ENCODE measurements at regions not wholly inside any gene's neighbourhood (a gene's known extent, or its start where the extent isn't known, plus 50 kb on each side); places are given as distances from the start of the nearest gene placed in this dataset.

DNA sequence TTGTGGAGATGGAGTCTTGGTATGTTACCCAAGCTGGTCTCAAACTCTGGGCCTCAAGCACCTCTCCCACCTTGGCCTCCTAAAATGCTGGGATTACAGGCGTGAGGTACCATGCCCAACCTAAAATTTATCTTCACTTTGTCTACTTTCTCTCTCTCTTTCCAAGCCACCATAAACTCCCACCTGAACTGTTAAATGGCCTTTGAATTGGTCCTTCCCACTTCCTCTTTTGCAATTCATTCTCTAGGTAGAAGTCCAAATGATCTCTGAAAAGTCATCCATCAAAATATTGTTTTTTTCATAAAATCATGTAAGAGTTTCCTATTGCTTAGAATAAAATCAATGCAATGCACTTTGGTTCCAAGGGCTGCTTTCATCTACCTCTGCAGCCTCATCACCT lies 90.1 kb upstream of the CELF2 start:
- 100% methylated on average over 1 of the region's 1 CpG for WGBS (ENCODE audit: insufficient coverage)
- DNase-seq (ENCODE audit: low read depth in 4 of 6, low spot score in 6 of 6) = no peak
- H3K4me1 ChIP-seq (ENCODE audit: control insufficient read depth, insufficient read depth, low read length) = no peaks in the 10 kb centered on the region
- H3K4me3 ChIP-seq (ENCODE audit: low read depth, low read length) = no peak overlapping the region
- no peak overlapping the region for H3K27ac ChIP-seq (ENCODE audit: low read depth, low read length)
- no peaks in the 10 kb centered on the region for H3K27me3 ChIP-seq (ENCODE audit: control insufficient read depth, insufficient read depth, low read length)
- H3K9me3 ChIP-seq (ENCODE audit: control insufficient read depth, insufficient read depth, low read length) = no peaks in the 10 kb centered on the region
- no peaks in the 10 kb centered on the region for H3K36me3 ChIP-seq (ENCODE audit: control insufficient read depth, insufficient read depth, low read length)

DNA sequence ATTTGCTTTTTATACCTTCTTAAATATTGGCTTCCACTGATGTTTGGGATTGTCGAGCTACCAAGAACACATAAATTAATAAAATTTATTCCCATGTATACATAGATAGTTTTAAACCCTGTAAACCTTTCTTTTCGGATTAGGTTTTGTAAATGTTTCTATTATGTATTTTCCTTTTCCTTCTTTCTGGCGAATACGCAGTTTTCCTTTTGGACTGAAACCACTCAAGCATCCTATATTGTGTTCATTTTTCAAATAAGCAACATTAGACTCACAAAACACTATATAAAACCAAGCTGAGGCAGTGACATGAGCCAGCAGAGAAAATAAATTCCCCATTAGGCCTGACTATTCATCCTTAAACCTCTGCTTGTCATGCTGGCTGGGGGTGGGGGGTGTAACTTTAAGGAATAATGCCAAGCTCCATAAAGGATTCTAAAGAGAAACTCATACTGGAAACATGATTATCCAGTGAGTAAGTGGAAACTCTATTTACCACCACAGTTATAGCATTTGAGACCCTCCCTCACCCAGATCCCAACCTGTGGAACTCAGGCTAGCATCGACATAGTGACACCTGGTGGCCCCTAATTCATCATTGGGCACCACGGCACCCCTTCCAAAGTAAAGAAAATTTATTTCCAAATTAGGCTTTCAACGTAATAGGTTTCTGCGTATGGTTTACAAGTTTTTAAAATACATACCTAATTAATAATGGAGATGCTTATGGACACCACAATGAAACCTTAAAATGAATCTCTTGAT lies 86.5 kb upstream of the CELF2 start:
- no peak overlapping the region for H3K4me3 ChIP-seq (ENCODE audit: low read depth, low read length)
- WGBS (ENCODE audit: insufficient coverage) = 40% methylated on average over 1 of the region's 8 CpGs
- H3K36me3 ChIP-seq (ENCODE audit: control insufficient read depth, insufficient read depth, low read length) = no peaks in the 10 kb centered on the region
- DNase-seq (ENCODE audit: low read depth in 4 of 6, low spot score in 6 of 6) = peak in 2 of 6 donors; percentile 35 to 53
- H3K9me3 ChIP-seq (ENCODE audit: control insufficient read depth, insufficient read depth, low read length) = no peaks in the 10 kb centered on the region
- H3K27me3 ChIP-seq (ENCODE audit: control insufficient read depth, insufficient read depth, low read length) = no peaks in the 10 kb centered on the region
- H3K27ac ChIP-seq (ENCODE audit: low read depth, low read length) = no peak overlapping the region
- no peaks in the 10 kb centered on the region for H3K4me1 ChIP-seq (ENCODE audit: control insufficient read depth, insufficient read depth, low read length)

DNA sequence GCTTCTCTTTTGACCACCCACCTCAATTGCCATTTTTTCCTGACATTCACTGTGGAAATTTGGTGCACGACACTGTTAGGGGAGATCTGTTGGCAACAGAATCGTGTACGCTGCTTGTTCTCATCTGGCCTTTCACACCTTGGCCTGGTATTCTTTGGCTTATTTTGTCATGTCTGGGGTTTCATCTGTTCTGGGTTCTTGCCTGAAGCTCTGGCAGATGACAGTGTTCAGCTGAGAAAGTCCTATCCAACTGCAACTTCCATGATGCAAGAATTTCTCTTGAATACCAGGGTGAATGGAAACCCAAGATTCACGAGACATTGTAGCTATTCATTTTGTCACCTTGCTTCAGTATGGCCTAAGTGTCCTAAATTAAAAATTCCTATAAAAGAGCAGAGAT lies 82.6 kb upstream of the CELF2 start:
- H3K27me3 ChIP-seq (ENCODE audit: control insufficient read depth, insufficient read depth, low read length) = no peaks in the 10 kb centered on the region
- no peak overlapping the region for H3K27ac ChIP-seq (ENCODE audit: low read depth, low read length)
- H3K4me3 ChIP-seq (ENCODE audit: low read depth, low read length) = no peak overlapping the region
- WGBS (ENCODE audit: insufficient coverage) = 100% methylated on average over 3 of the region's 4 CpGs
- DNase-seq (ENCODE audit: low read depth in 4 of 6, low spot score in 6 of 6) = no peak
- H3K4me1 ChIP-seq (ENCODE audit: control insufficient read depth, insufficient read depth, low read length) = no peaks in the 10 kb centered on the region
- no peaks in the 10 kb centered on the region for H3K36me3 ChIP-seq (ENCODE audit: control insufficient read depth, insufficient read depth, low read length)
- no peaks in the 10 kb centered on the region for H3K9me3 ChIP-seq (ENCODE audit: control insufficient read depth, insufficient read depth, low read length)

DNA sequence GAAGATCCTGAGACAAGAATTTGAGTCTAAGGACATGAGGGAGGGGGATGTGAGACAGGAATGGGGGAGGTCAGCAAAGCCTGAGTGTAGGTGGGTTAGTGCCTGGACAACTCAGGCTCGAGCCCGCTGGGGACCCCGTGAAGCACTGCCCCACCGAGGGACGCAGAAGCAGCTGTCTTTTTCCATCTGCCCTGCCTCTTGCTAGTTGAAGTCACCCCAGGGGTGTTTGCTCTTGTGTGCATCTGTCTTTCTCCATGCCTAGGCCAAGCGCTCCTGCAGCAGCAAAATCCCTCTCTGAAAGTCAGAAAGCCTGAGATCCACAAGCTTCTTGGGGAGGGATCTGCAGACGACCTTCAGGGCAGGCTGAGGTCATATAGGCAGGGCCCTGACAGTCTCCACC lies 79.0 kb upstream of the CELF2 start:
- 88% methylated on average over 7 of the region's 7 CpGs for WGBS (ENCODE audit: insufficient coverage)
- Histone ChIP-seq H3K4me3 (ENCODE audit: low read depth, low read length) (no peak overlapping the region), H3K27me3 (ENCODE audit: control insufficient read depth, insufficient read depth, low read length) (no peaks in the 10 kb centered on the region)

DNA sequence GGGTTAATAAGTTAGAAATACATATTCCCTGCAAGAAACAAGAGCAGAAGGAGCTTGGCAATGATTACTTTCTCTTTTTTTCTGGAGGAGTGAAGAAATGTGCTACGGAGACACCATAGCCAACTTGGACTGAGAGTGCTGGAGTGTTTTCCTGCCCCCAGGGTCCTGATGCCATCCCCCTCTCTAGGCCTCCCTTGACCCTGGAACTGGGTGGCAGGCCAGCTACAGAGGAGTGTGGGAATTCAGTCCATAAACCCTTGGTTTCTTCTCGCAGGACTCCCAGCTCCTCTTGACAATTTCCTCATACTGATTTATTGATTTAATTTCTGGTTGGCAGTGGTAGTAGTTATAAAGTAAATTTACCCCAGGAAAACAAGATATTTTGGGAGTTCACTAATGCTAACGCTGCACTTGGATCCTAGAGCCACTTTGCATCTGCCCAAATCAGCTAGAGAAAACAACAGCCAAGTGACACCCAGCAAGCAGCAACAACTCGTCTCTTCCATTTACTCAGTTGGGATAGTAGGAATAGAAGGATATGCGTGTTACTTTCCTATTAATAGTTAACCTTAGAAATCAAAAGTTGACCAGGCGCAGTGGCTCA lies 76.4 kb upstream of the CELF2 start:
- WGBS (ENCODE audit: insufficient coverage) = 40% methylated on average over 1 of the region's 6 CpGs
- DNase-seq (ENCODE audit: low read depth in 4 of 6, low spot score in 6 of 6) = peak in 2 of 6 donors; percentile 12 to 62
- no peaks in the 10 kb centered on the region for H3K36me3 ChIP-seq (ENCODE audit: control insufficient read depth, insufficient read depth, low read length)
- H3K4me3 ChIP-seq (ENCODE audit: low read depth, low read length) = no peak overlapping the region
- no peaks in the 10 kb centered on the region for H3K27me3 ChIP-seq (ENCODE audit: control insufficient read depth, insufficient read depth, low read length)
- H3K27ac ChIP-seq (ENCODE audit: low read depth, low read length) = no peak overlapping the region
- H3K4me1 ChIP-seq (ENCODE audit: control insufficient read depth, insufficient read depth, low read length) = no peaks in the 10 kb centered on the region
- H3K9me3 ChIP-seq (ENCODE audit: control insufficient read depth, insufficient read depth, low read length) = no peaks in the 10 kb centered on the region

More for the DNA sequence above, 79.0 kb upstream of the CELF2 start:
- Histone ChIP-seq H3K36me3 (ENCODE audit: control insufficient read depth, insufficient read depth, low read length) (no peaks in the 10 kb centered on the region), H3K4me1 (ENCODE audit: control insufficient read depth, insufficient read depth, low read length) (no peaks in the 10 kb centered on the region), H3K9me3 (ENCODE audit: control insufficient read depth, insufficient read depth, low read length) (no peaks in the 10 kb centered on the region), H3K27ac (ENCODE audit: low read depth, low read length) (no peak overlapping the region)
- no peak for DNase-seq (ENCODE audit: low read depth in 4 of 6, low spot score in 6 of 6)

DNA sequence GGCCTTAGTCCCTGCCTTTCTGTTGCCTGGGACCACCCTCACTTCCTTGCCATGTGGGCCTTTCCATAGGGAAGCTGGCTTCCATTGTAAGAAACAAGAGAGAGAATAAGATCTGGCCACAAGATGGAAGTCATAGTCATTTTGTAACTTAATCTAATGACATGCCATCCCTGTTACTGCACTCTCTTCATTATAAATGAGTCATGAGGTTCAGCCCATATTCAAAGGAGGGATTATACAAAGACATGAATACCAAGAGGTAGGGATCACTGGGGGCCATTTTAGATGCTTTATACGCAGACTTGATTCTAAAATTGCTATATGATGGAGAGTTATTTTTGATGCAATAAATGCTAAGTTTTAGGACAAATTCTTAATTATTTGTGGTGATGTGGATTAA lies 75.2 kb upstream of the CELF2 start:
- no peaks in the 10 kb centered on the region for H3K27me3 ChIP-seq (ENCODE audit: control insufficient read depth, insufficient read depth, low read length)
- no peak for DNase-seq (ENCODE audit: low read depth in 4 of 6, low spot score in 6 of 6)
- H3K4me3 ChIP-seq (ENCODE audit: low read depth, low read length) = no peak overlapping the region
- no peaks in the 10 kb centered on the region for H3K4me1 ChIP-seq (ENCODE audit: control insufficient read depth, insufficient read depth, low read length)
- H3K9me3 ChIP-seq (ENCODE audit: control insufficient read depth, insufficient read depth, low read length) = no peaks in the 10 kb centered on the region
- H3K36me3 ChIP-seq (ENCODE audit: control insufficient read depth, insufficient read depth, low read length) = no peaks in the 10 kb centered on the region
- no peak overlapping the region for H3K27ac ChIP-seq (ENCODE audit: low read depth, low read length)
- 88% methylated on average over 1 of the region's 1 CpG for WGBS (ENCODE audit: insufficient coverage)

DNA sequence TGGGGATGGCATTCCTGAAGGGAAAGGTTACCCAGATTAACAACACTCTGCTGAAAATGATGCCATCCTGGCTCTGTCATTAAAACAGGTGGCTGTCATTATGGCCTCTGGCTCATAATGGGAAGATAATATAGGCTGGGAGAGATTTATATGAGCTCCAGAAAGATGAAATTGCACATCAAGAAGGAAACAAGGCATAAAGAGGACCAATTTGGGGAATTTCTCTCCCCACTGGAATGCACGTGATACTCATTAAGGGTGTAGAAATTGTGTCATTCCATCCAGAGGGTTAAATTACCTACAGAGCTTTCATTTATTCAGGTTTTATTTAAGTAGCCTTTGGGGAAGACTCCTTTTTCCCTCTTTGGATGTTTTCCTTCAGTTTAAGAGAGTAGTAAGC lies 71.6 kb upstream of the CELF2 start:
- no peak overlapping the region for H3K27ac ChIP-seq (ENCODE audit: low read depth, low read length)
- WGBS (ENCODE audit: insufficient coverage) = no CpG with 5 or more reads among the region's 1 CpG
- peak in 1 of 6 donors; percentile 91 for DNase-seq (ENCODE audit: low read depth in 4 of 6, low spot score in 6 of 6)

DNA sequence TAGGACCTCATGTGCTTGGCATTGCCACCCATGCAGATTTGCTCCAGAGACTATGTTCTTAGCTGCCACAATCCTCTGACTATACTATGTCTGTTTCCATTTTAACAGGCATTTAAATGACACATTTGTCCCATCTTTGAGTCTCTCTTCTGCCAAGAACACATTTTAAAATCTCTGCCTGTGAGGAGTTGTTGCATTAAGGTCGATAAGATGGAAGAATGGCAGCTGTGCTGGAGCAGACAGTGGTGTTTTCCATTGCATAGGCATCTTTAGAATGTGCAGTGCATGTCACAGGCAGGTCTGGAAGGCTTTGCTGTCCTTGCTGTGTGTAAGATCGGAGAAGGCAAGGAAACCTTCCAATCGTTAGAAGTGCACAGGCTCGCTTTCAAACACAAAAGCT lies 70.9 kb upstream of the CELF2 start:
- Histone ChIP-seq H3K4me1 (ENCODE audit: control insufficient read depth, insufficient read depth, low read length) (no peaks in the 10 kb centered on the region), H3K27me3 (ENCODE audit: control insufficient read depth, insufficient read depth, low read length) (no peaks in the 10 kb centered on the region), H3K4me3 (ENCODE audit: low read depth, low read length) (no peak overlapping the region), H3K9me3 (ENCODE audit: control insufficient read depth, insufficient read depth, low read length) (no peaks in the 10 kb centered on the region), H3K36me3 (ENCODE audit: control insufficient read depth, insufficient read depth, low read length) (no peaks in the 10 kb centered on the region), H3K27ac (ENCODE audit: low read depth, low read length) (no peak overlapping the region)
- peak in 1 of 6 donors; percentile 53 for DNase-seq (ENCODE audit: low read depth in 4 of 6, low spot score in 6 of 6)
- 58% methylated on average over 4 of the region's 4 CpGs for WGBS (ENCODE audit: insufficient coverage)

More for the DNA sequence above, 71.6 kb upstream of the CELF2 start:
- Histone ChIP-seq H3K9me3 (ENCODE audit: control insufficient read depth, insufficient read depth, low read length) (no peaks in the 10 kb centered on the region), H3K36me3 (ENCODE audit: control insufficient read depth, insufficient read depth, low read length) (no peaks in the 10 kb centered on the region), H3K4me1 (ENCODE audit: control insufficient read depth, insufficient read depth, low read length) (no peaks in the 10 kb centered on the region), H3K4me3 (ENCODE audit: low read depth, low read length) (no peak overlapping the region), H3K27me3 (ENCODE audit: control insufficient read depth, insufficient read depth, low read length) (no peaks in the 10 kb centered on the region)

DNA sequence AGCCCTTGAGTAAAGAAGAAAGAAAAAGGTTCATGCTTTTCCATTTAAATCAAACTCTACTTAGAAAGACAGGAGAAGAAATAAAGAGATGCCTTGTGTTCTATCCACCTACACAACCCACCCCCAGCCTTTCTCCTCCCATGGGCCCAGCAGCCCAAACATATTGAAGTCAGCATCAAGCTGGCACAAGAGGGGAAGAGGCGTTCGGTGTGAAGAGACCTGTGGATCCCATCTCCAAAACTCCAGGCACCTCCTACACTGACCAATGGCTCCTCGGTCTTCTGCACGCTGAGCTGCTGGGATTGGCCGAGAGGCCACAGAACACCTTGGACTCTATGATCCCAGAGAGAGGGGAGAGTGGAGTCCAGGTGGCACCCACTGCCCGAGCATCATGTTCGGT lies 66.0 kb upstream of the CELF2 start:
- 100% methylated on average over 5 of the region's 7 CpGs for WGBS (ENCODE audit: insufficient coverage)
- DNase-seq (ENCODE audit: low read depth in 4 of 6, low spot score in 6 of 6) = no peak
- H3K27ac ChIP-seq (ENCODE audit: low read depth, low read length) = no peak overlapping the region

DNA sequence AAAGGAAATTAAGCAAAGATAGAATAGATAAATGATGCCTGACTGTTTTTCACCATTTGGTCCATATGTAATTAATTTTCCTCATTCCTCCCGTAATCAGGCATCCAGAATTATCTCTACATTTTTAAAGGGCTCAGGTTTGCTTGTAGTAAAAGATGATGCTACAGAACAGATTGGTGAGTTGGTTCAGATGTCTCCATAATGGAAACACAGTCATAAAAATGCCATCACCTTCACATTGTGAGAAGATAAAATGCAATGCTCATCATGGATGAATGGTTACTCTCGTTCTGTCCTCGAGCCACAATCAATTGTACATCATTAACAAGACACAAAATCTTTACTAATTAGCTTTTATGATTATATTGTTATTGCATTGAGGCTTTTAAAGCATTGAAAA lies 64.9 kb upstream of the CELF2 start:
- DNase-seq (ENCODE audit: low read depth in 4 of 6, low spot score in 6 of 6) = peak in 1 of 6 donors; percentile 63
- no peaks in the 10 kb centered on the region for H3K36me3 ChIP-seq (ENCODE audit: control insufficient read depth, insufficient read depth, low read length)
- no peak overlapping the region for H3K27ac ChIP-seq (ENCODE audit: low read depth, low read length)
- H3K9me3 ChIP-seq (ENCODE audit: control insufficient read depth, insufficient read depth, low read length) = no peaks in the 10 kb centered on the region
- H3K27me3 ChIP-seq (ENCODE audit: control insufficient read depth, insufficient read depth, low read length) = no peaks in the 10 kb centered on the region
- no peak overlapping the region for H3K4me3 ChIP-seq (ENCODE audit: low read depth, low read length)
- no peaks in the 10 kb centered on the region for H3K4me1 ChIP-seq (ENCODE audit: control insufficient read depth, insufficient read depth, low read length)
- WGBS (ENCODE audit: insufficient coverage) = no CpG with 5 or more reads among the region's 3 CpGs

More for the DNA sequence above, 66.0 kb upstream of the CELF2 start:
- Histone ChIP-seq H3K36me3 (ENCODE audit: control insufficient read depth, insufficient read depth, low read length) (no peaks in the 10 kb centered on the region), H3K27me3 (ENCODE audit: control insufficient read depth, insufficient read depth, low read length) (no peaks in the 10 kb centered on the region), H3K4me1 (ENCODE audit: control insufficient read depth, insufficient read depth, low read length) (no peaks in the 10 kb centered on the region), H3K9me3 (ENCODE audit: control insufficient read depth, insufficient read depth, low read length) (no peaks in the 10 kb centered on the region), H3K4me3 (ENCODE audit: low read depth, low read length) (no peak overlapping the region)
